Esophagus squamous epithelium (tissue), 4 donors: ENCODE measurements at regions not wholly inside any gene's neighbourhood (a gene's known extent, or its start where the extent isn't known, plus 50 kb on each side); places are given as distances from the start of the nearest gene placed in this dataset.

ENCODE experiments used
- CTCF ChIP-seq, 6 experiments: fragments of 450-650 bp in 4 of 6; fragments of 200-600 bp in 2 of 6; sonication (generic) in 2 of 6; IDR thresholded peaks; one replicate each; pipeline ENCODE4 v1.5.1; 2016 to 2019; ENCODE audit warnings: antibody characterized with exemption in 6 of 6, mild to moderate bottlenecking in 4 of 6, moderate library complexity in 4 of 6
- POLR2A ChIP-seq, 4 donors: fragments of 450-650 bp; IDR thresholded peaks; one replicate each; pipeline ENCODE4 v1.6.1; 2017; ENCODE audit warnings: antibody characterized with exemption in 4 of 4, mild to moderate bottlenecking in 4 of 4, moderate library complexity in 3 of 4

- TF ChIP-seq CTCF (IDR thresholded peaks at IDR 0.05) (no peak), POLR2A (IDR thresholded peaks at IDR 0.05) (no peak)
Measured at GRCh38 chr5:124408738-124409453, 337.5 kb downstream of the ZNF608 start.
